SH-SY5Y (cell line): ENCODE measurements at regions not wholly inside any gene's neighbourhood (a gene's known extent, or its start where the extent isn't known, plus 50 kb on each side); places are given as distances from the start of the nearest gene placed in this dataset.

Experiments used
- GATA2 ChIP-seq: IDR thresholded peaks from 2 replicates; pipeline ENCODE4 v1.6.1; 2011; ENCODE audit warnings: mild to moderate bottlenecking, low read depth, low read length
- GATA3 ChIP-seq: IDR thresholded peaks from 2 replicates; pipeline ENCODE4 v1.6.1; 2011; ENCODE audit warnings: low read depth, mild to moderate bottlenecking, low read length, moderate library complexity

GRCh38 chr1:168966636-168967035 lies 139.9 kb upstream of the ATP1B1 start:
- no peak for TF ChIP-seq GATA2
- TF ChIP-seq GATA3, result no peak
